HG03025 (cell line): ENCODE measurements at regions not wholly inside any gene's neighbourhood (a gene's known extent, or its start where the extent isn't known, plus 50 kb on each side); places are given as distances from the start of the nearest gene placed in this dataset.
A peak's percentile ranks its signal among the peaks of the same experiment; 100 is the strongest.
"Not testable (repeated sequence)": the region's sequence is repeated elsewhere in the genome, so short reads cannot be mapped to it uniquely, and the experiment has no call there.

ENCODE experiments used
- ATAC-seq: cut with Tn5 transposase; IDR thresholded peaks from one replicate; pipeline ENCODE4 v1.9.1; 2021; ENCODE audit warnings: mild to moderate bottlenecking, moderate library complexity; ENCODE audit not compliant: unreplicated experiment, low FRiP score

- no peak for ATAC-seq
Observed at GRCh38 chr5:100249884-100250269, 285.3 kb upstream of the FAM174A start.

- ATAC-seq = no peak
Observed at GRCh38 chr5:100249211-100249883, 285.8 kb upstream of the FAM174A start.

GRCh38 chr5:100232736-100233135, 302.4 kb upstream of the FAM174A start:
- no peak for ATAC-seq

DNA sequence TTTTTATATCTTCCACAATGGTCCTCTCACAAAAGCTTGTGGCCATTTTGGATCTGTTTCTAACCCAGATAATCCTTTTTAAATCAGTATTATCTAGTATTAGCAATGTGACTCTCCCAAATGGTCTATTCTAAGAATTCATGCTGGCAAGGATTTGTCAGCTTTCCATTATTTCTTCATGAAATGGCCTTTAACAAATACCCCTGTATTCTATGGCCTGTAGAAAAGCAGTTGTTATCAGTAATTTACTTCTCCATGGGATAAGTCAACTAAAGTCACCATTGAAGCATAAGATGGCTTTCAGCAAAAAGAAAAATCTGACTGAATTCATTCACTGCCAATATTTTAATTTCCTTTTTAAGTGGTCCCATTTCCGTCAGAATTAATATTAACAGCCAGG, 346.4 kb upstream of the FAM174A start:
- ATAC-seq = no peak

- ATAC-seq = no peak
Observed at GRCh38 chr5:100188339-100188738, 346.8 kb upstream of the FAM174A start.

GRCh38 chr5:100186181-100186580, 349.0 kb upstream of the FAM174A start:
- no peak for ATAC-seq

DNA sequence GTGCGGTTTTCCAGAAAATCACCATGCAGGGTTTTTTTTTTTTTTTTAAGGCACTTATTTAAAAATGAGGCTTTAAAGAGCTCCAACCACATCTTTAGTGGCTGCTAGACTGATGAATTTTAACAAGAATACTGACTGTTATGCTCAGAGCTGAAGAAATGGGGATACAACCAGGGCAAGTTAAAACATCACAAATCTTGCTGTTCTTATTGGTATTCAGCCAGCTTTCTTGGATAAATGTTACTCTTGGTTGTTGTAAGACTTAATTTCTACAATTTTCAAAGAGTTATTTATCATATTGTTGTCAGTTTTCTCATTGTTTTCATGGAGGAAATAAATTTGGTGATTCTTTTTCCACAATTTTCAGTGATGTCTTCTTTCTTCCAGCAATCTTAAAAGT, 352.8 kb upstream of the FAM174A start:
- ATAC-seq = no peak

- no peak for ATAC-seq
Observed at GRCh38 chr5:100175346-100175745, 359.8 kb upstream of the FAM174A start.

DNA sequence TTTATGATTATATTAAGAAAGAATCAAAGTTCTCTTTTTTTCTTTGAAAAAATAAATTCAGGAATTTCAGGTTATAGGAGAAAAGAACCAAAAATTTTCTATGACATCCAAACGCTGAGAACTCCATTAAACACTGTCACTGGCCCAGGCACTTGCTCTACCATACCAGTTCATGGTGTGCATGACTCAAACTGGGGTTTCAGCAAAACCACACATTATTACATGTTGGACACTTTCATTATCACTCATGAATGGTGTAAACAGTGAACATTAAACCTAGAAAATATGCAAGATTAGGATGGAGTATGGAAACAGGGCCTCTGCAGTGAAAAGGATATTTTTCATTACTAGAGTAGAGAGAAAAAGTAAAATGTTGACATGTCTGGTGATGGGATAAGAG, 369.9 kb upstream of the FAM174A start:
- peak; percentile 99 for ATAC-seq

DNA sequence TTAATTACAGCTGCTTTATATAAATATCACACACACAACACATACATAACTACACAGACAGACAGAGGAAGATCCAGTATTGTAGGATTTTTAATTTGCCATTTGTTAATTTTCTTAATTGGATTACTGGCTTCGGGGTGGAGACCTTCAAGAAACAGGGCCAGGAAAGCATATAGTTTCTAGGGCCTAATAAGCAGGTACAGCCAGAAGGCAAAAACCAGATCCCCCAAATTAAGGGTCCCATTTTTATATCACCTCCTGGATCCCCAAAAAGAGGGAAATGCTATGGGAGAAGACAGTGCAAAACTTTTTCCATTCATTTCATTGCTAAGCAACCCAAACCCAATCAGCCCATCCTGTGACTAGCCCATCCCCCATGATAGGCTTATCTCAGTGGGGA, 373.3 kb upstream of the FAM174A start:
- no peak for ATAC-seq

DNA sequence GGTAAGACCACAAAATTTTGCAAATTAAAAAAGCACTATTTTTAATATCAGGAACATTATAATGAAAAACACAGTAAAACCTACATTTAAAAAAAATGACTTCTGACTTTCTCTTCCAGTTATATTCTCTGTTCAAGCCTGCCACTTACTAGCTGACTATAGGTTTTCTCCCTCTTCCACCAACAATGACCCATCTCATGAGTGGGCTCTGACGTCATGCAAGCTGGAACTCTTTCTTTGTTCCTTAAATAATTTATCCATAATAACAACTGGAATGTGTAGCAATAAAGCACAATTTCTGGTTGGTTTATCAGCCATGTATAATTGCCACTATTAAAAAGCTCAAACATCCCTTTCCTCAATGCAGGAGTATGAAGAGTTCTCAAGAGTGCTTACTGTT, 378.1 kb upstream of the FAM174A start:
- no peak for ATAC-seq

DNA sequence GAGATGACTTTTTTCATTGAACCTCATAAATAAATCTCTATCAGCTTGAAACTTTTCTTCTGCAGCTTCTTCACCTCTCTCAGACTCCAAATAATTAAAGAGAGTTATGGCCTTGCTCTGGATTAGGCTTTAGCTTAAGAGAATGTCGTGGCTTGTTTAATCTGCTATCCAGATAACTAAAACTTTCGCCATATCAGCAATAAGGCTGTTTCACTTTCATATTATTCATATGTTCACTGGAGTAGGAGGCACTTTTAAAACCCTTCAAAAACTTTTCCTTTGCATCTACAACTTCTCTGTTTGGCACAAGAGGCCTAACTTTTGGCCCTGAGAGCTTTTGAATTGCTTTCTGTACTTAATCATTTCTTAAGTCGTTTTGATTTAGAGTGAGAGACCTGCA, 386.9 kb upstream of the FAM174A start:
- ATAC-seq = no peak

GRCh38 chr5:100142607-100143006, 392.6 kb upstream of the FAM174A start:
- ATAC-seq = no peak

DNA sequence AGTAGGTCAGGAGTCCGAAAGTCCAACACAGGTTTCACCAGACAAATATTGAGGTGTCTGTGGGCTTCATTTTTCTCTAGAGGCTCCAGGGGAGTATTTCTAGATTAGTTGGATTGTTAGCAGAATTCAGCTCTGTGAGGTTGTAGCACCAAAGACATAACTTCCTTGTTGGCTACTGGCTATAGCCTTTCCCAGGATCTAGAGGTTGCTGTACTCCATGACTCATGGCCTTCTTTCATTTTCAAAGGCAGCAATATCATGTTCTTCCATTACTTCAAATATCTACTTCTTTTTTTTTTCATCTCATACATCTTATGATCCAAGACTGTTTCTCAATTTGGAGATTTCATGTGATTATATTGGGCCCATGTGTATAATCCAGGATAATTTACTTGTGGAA, 404.0 kb upstream of the FAM174A start:
- no peak for ATAC-seq

- no peak for ATAC-seq
Observed at GRCh38 chr5:100130307-100130706, 404.9 kb upstream of the FAM174A start.

DNA sequence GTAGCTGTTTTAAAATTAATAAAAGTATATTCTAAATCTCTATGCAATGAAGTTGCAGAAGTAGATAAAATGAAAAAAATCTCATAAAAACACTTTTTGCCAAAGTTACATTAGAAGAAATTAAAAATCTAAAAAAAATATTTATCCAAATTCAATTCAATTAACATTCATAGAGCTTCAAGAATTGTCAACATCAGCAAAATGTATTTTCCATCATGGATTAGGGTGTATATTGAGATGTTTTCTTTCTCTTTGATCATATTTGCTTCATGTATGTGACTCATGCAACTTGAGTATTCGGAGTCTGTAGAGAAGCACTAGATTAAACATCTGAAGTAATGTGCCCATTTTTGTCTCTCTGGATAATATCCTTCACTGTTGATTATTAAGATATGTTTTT, 415.3 kb upstream of the FAM174A start:
- no peak for ATAC-seq

GRCh38 chr5:100110497-100110896, 424.7 kb upstream of the FAM174A start:
- no peak for ATAC-seq

DNA sequence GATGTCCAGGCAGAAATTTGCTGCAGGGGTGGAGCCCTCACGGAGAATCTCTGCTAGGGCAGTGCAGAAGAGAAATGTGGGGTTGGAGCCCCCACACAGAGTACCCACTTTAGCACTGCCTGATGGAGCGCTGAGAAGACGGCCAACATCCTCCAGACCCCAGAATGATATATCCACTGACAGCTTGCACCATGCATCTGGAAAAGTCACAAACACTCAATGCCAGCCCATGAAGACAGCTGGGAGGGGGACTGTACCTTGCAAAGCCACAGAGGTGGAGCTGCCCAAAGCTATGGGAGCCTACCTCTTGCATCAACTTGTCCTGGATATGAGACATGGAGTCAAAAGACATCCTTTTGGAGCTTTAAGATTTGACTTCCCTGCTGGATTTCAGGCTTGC, 426.3 kb upstream of the FAM174A start:
- no peak for ATAC-seq

DNA sequence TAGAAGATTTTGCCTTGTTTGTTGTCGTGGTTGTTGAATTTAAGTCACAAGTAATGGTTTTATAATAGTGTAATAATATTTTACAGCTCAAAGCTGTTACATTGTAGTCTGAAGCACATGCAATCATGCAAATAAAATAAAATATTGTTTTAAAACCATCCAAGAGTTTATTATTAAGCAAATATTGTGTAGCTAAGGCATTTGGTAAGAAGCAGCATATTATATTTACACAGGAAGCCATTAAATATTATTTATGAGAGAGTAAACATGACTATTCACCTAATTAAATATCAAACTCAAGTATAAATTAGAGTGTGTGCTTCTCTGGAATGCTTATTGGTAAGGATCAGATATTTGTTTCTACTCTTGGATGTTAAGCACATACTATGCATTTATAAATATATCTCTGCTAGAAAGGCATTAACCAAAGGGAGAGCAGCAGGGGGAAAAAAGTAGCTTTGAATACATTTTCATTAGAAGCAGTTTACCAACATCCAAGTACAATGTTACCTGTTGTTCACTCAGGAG, 431.5 kb upstream of the FAM174A start:
- not testable (repeated sequence) for ATAC-seq

DNA sequence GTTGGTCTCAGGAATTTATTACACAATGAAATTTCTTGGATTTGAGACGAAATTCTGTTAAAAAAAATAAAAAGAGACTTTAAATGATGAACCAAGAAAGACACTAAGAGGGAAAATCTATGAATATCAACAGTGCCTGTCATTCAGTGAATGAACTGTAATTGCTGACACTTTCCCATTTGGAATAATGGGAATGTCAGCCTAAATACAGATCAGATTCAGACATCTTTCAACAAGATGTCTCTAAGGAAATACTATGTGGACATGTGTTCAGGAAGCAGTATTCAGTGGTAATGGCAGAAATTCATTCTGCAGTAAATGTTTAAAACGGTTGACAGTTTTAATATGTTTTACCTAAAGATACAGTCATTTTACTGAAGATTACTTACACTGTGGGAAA, 433.7 kb upstream of the FAM174A start:
- not testable (repeated sequence) for ATAC-seq

DNA sequence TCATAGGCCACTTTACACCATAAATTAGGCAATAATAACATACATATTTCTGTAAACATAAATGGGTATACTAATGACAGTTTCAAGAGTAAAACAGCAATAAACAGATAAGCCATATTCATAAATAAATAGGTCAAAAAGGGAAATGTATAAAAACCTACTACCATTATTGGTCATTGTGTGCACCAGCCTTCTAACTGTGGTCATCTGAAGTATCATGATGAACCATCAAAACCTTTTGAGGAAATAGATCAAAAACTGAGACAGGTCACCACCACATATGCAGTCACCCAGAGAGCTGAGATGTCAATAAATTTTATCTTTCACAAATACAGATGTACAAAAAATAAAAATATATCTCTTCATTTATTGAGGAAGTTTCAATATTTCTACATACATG, 438.8 kb upstream of the FAM174A start:
- not testable (repeated sequence) for ATAC-seq

- not testable (repeated sequence) for ATAC-seq
Observed at GRCh38 chr5:100080703-100081102, 454.5 kb upstream of the FAM174A start.

GRCh38 chr5:100079163-100079562, 456.0 kb upstream of the FAM174A start:
- ATAC-seq = not testable (repeated sequence)
